Esophagus squamous epithelium (tissue), 4 donors: ENCODE measurements at regions not wholly inside any gene's neighbourhood (a gene's known extent, or its start where the extent isn't known, plus 50 kb on each side); places are given as distances from the start of the nearest gene placed in this dataset.

Source experiments
- POLR2A ChIP-seq, 4 donors: fragments of 450-650 bp; IDR thresholded peaks; one replicate each; pipeline ENCODE4 v1.6.1; 2017; ENCODE audit warnings: antibody characterized with exemption in 4 of 4, mild to moderate bottlenecking in 4 of 4, moderate library complexity in 3 of 4
- TF ChIP-seq, protein P1 (sequence below), 6 experiments: fragments of 450-650 bp in 4 of 6; fragments of 200-600 bp in 2 of 6; sonication (generic) in 2 of 6; IDR thresholded peaks; one replicate each; pipeline ENCODE4 v1.5.1; 2016 to 2019; ENCODE audit warnings: antibody characterized with exemption in 6 of 6, mild to moderate bottlenecking in 4 of 6, moderate library complexity in 4 of 6

DNA sequence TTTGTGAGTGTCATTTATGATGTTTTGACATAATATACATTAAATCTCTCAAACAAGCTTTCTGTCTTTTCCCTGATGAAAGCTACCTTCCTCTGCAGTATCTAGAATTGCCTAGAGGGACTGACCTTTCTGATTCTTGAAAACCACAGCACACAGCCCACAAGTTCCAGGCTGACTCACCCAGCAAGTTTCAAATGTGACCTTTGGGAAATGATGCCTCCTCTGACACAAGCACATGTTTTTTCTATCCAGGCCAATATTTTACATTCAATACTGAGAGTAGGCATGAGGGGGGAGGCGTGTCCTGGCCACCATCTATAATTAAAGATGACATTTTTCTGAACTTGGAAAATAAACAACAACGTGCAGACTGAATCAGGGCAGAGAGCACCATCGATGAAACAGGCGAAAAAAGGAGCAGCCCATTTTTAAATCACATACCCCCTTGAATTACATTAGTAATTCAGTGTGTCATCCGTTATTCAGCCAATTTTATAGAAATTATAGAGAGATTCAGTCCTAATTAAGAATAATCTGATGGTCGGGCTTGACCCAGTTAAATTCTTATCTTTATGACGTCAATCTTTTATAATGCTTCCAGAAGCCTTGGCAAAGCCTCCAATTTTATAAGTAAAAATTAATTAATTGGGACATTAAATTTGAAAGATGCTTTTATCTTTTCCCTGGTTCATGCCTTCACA lies 292.6 kb upstream of the CDH11 start:
- no peak for TF ChIP-seq POLR2A (IDR thresholded peaks at IDR 0.05)
- TF ChIP-seq, protein P1, sequence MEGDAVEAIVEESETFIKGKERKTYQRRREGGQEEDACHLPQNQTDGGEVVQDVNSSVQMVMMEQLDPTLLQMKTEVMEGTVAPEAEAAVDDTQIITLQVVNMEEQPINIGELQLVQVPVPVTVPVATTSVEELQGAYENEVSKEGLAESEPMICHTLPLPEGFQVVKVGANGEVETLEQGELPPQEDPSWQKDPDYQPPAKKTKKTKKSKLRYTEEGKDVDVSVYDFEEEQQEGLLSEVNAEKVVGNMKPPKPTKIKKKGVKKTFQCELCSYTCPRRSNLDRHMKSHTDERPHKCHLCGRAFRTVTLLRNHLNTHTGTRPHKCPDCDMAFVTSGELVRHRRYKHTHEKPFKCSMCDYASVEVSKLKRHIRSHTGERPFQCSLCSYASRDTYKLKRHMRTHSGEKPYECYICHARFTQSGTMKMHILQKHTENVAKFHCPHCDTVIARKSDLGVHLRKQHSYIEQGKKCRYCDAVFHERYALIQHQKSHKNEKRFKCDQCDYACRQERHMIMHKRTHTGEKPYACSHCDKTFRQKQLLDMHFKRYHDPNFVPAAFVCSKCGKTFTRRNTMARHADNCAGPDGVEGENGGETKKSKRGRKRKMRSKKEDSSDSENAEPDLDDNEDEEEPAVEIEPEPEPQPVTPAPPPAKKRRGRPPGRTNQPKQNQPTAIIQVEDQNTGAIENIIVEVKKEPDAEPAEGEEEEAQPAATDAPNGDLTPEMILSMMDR (IDR thresholded peaks at IDR 0.05) = no peak
